Limb (tissue), 2 donors: ENCODE measurements at regions not wholly inside any gene's neighbourhood (a gene's known extent, or its start where the extent isn't known, plus 50 kb on each side); places are given as distances from the start of the nearest gene placed in this dataset.
"Not testable (repeated sequence)": the region's sequence is repeated elsewhere in the genome, so short reads cannot be mapped to it uniquely, and the experiment has no call there.

ENCODE experiments used
- DNase-seq, 2 donors: peaks; one replicate each; pipeline ENCODE4 v3.0.0-alpha.2; 2016; ENCODE audit errors: extremely low spot score in 2 of 2

- DNase-seq, result no peak
These were observed 107.4 kb upstream of the CBLB start for GRCh38 chr3:105976196-105976595.

GRCh38 chr3:105979961-105980360 lies 111.1 kb upstream of the CBLB start:
- DNase-seq, result no peak

- DNase-seq, result no peak
These were observed 113.4 kb upstream of the CBLB start for GRCh38 chr3:105982207-105982606.

GRCh38 chr3:105984837-105985236 lies 116.0 kb upstream of the CBLB start:
- DNase-seq, result no peak

- DNase-seq, result not testable (repeated sequence)
These were observed 117.5 kb upstream of the CBLB start for GRCh38 chr3:105986343-105986742.

- DNase-seq, result no peak
These were observed 119.0 kb upstream of the CBLB start for GRCh38 chr3:105987809-105988208.

GRCh38 chr3:105988540-105989212 lies 119.9 kb upstream of the CBLB start:
- DNase-seq, result no peak

- DNase-seq, result no peak
These were observed 128.0 kb upstream of the CBLB start for GRCh38 chr3:105996781-105997180.

GRCh38 chr3:105997466-105997799 lies 128.6 kb upstream of the CBLB start:
- no peak for DNase-seq

GRCh38 chr3:105997800-105998526 lies 129.2 kb upstream of the CBLB start:
- DNase-seq, result no peak

- no peak for DNase-seq
These were observed 131.0 kb upstream of the CBLB start for GRCh38 chr3:105999856-106000255.

- no peak for DNase-seq
These were observed 133.1 kb upstream of the CBLB start for GRCh38 chr3:106001923-106002322.

- no peak for DNase-seq
These were observed 135.4 kb upstream of the CBLB start for GRCh38 chr3:106004137-106004681.

- no peak for DNase-seq
These were observed 136.0 kb upstream of the CBLB start for GRCh38 chr3:106004826-106005225.

GRCh38 chr3:106006001-106006400 lies 137.2 kb upstream of the CBLB start:
- DNase-seq, result no peak

- no peak for DNase-seq
These were observed 137.8 kb upstream of the CBLB start for GRCh38 chr3:106006571-106006970.

- DNase-seq, result no peak
These were observed 138.7 kb upstream of the CBLB start for GRCh38 chr3:106007512-106007911.

- DNase-seq, result no peak
These were observed 140.0 kb upstream of the CBLB start for GRCh38 chr3:106008766-106009165.

GRCh38 chr3:106010829-106011228 lies 142.0 kb upstream of the CBLB start:
- DNase-seq, result no peak

- no peak for DNase-seq
These were observed 145.2 kb upstream of the CBLB start for GRCh38 chr3:106013971-106014370.

GRCh38 chr3:106014518-106014917 lies 145.7 kb upstream of the CBLB start:
- no peak for DNase-seq

GRCh38 chr3:106014971-106015370 lies 146.2 kb upstream of the CBLB start:
- no peak for DNase-seq

- no peak for DNase-seq
These were observed 149.3 kb upstream of the CBLB start for GRCh38 chr3:106018102-106018501.
